Osteoblast (primary cell): ENCODE measurements at regions not wholly inside any gene's neighbourhood (a gene's known extent, or its start where the extent isn't known, plus 50 kb on each side); places are given as distances from the start of the nearest gene placed in this dataset.

Experiments used
- DNase-seq: peaks from one replicate; pipeline ENCODE4 v3.0.0; 2011; ENCODE audit warnings: low spot score, mixed read lengths; ENCODE audit not compliant: insufficient read length; ENCODE audit errors: missing footprints
- H2AFZ ChIP-seq: 2 replicates; pipeline ENCODE4 v1.6.0; 2011; ENCODE audit warnings: mild to moderate bottlenecking, low read length
- H3K27ac ChIP-seq: 2 replicates; pipeline ENCODE4 v1.5.1; 2011; ENCODE audit warnings: mild to moderate bottlenecking, low read depth, low read length, moderate library complexity
- H3K27me3 ChIP-seq: 2 replicates; pipeline ENCODE4 v1.6.0; 2012; ENCODE audit warnings: mild to moderate bottlenecking, control low read depth, inconsistent platforms, low read length, moderate library complexity; ENCODE audit not compliant: insufficient read depth
- H3K36me3 ChIP-seq: 2 replicates; pipeline ENCODE4 v1.5.1; 2011; ENCODE audit warnings: mild to moderate bottlenecking, low read length, control low read depth, moderate library complexity; ENCODE audit not compliant: insufficient read depth
- H3K4me1 ChIP-seq: 2 replicates; pipeline ENCODE4 v1.5.1; 2011; ENCODE audit warnings: mild to moderate bottlenecking, low read length, control low read depth, moderate library complexity; ENCODE audit not compliant: insufficient read depth
- H3K4me2 ChIP-seq: 2 replicates; pipeline ENCODE4 v1.6.0; 2011; ENCODE audit warnings: mild to moderate bottlenecking, low read length; ENCODE audit not compliant: insufficient read depth
- H3K4me3 ChIP-seq: fragments of 200-600 bp; sonication (generic); 3 replicates; pipeline ENCODE4 v1.5.1; 2012; ENCODE audit warnings: mild to moderate bottlenecking, low read length, inconsistent platforms; ENCODE audit not compliant: insufficient read depth
- H3K79me2 ChIP-seq: 2 replicates; pipeline ENCODE4 v1.6.0; 2012; ENCODE audit warnings: mild to moderate bottlenecking, low read length, control low read depth, inconsistent platforms; ENCODE audit not compliant: insufficient read depth
- H3K9me3 ChIP-seq: 2 replicates; pipeline ENCODE4 v1.5.1; 2011; ENCODE audit warnings: low read depth, low read length, control low read depth
- H4K20me1 ChIP-seq: 2 replicates; pipeline ENCODE4 v1.6.0; 2012; ENCODE audit warnings: mild to moderate bottlenecking, low read length, control low read depth; ENCODE audit not compliant: insufficient read depth
- TF ChIP-seq, protein P1 (sequence below): IDR thresholded peaks from 2 replicates; pipeline ENCODE4 v1.5.1; 2011; ENCODE audit warnings: mild to moderate bottlenecking, low read depth, low read length, moderate library complexity; ENCODE audit errors: extremely low read depth

DNA sequence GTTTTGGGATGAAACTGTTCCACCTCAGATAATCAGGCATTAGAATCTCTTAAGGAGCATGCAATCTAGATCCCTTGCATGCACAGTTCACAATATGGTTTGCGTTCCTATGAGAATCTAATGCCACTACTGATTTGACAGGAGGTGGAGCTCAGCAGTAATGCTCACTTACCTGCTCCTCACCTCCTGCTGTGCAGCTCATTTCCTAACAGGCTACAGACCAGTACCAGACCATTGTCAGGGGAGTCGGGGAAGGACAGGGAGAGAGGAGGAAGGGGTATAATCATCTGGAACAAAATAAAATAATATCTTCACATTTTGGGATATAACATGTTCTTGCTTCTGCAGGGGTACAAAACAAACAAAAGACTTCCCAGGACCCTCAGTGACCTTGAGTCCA is 532.0 kb upstream of the FSHR start:
- no peak for DNase-seq

GRCh38 chr2:49677227-49677626 is 522.9 kb upstream of the FSHR start:
- Histone ChIP-seq H3K27me3 (no peaks in the 10 kb centered on the region), H3K27ac (no peak overlapping the region), H3K79me2 (no peaks in the 10 kb centered on the region), H3K4me2 (no peak overlapping the region), H4K20me1 (no peaks in the 10 kb centered on the region), H3K36me3 (no peaks in the 10 kb centered on the region), H3K4me3 (no peak overlapping the region), H2AFZ (no peak overlapping the region), H3K4me1 (no peaks in the 10 kb centered on the region), H3K9me3 (peaks cover 2% of the 10 kb centered on the region)
- TF ChIP-seq, protein P1, sequence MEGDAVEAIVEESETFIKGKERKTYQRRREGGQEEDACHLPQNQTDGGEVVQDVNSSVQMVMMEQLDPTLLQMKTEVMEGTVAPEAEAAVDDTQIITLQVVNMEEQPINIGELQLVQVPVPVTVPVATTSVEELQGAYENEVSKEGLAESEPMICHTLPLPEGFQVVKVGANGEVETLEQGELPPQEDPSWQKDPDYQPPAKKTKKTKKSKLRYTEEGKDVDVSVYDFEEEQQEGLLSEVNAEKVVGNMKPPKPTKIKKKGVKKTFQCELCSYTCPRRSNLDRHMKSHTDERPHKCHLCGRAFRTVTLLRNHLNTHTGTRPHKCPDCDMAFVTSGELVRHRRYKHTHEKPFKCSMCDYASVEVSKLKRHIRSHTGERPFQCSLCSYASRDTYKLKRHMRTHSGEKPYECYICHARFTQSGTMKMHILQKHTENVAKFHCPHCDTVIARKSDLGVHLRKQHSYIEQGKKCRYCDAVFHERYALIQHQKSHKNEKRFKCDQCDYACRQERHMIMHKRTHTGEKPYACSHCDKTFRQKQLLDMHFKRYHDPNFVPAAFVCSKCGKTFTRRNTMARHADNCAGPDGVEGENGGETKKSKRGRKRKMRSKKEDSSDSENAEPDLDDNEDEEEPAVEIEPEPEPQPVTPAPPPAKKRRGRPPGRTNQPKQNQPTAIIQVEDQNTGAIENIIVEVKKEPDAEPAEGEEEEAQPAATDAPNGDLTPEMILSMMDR: no peak
- no peak for DNase-seq

More for the DNA sequence above, 532.0 kb upstream of the FSHR start:
- H3K27ac ChIP-seq: no peak overlapping the region
- H2AFZ ChIP-seq: no peak overlapping the region
- H3K9me3 ChIP-seq: no peaks in the 10 kb centered on the region
- H3K79me2 ChIP-seq: no peaks in the 10 kb centered on the region
- no peaks in the 10 kb centered on the region for H3K27me3 ChIP-seq
- no peak overlapping the region for H3K4me2 ChIP-seq
- no peak overlapping the region for H3K4me3 ChIP-seq
- no peaks in the 10 kb centered on the region for H3K4me1 ChIP-seq
- no peaks in the 10 kb centered on the region for H3K36me3 ChIP-seq
- no peaks in the 10 kb centered on the region for H4K20me1 ChIP-seq
- TF ChIP-seq, protein P1: no peak

DNA sequence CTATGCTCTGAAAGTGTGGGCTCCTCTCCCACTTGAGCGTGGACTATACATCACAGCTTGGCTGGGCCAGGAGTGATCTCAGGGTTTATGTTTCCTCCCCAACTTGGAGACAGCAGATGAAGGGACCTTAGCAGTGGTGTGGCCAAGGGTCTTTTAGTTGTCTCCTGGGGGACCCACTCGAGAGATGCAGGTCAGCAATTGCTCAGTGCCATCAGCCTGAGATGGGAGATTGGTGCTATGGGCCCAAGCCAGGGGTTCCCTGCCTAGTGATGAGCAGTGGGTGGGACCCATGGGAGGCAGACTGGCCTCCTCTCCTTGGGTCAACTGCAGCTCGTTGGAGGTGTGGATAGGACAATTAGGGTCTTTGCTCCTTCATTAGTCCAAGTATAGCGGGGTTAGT is 510.5 kb upstream of the FSHR start:
- Histone ChIP-seq H3K36me3 (no peaks in the 10 kb centered on the region), H4K20me1 (no peaks in the 10 kb centered on the region), H3K9me3 (no peaks in the 10 kb centered on the region), H3K27ac (no peak overlapping the region), H3K4me1 (no peaks in the 10 kb centered on the region), H2AFZ (no peak overlapping the region), H3K4me3 (no peak overlapping the region), H3K27me3 (no peaks in the 10 kb centered on the region), H3K4me2 (no peak overlapping the region), H3K79me2 (no peaks in the 10 kb centered on the region)
- TF ChIP-seq, protein P1: no peak
- DNase-seq: no peak

- no peak overlapping the region for H3K27ac ChIP-seq
Measured at GRCh38 chr2:49661809-49662208, 507.5 kb upstream of the FSHR start.

More at GRCh38 chr2:49661809-49662208, 507.5 kb upstream of the FSHR start:
- Histone ChIP-seq H3K36me3 (no peaks in the 10 kb centered on the region), H2AFZ (no peak overlapping the region), H3K4me2 (no peak overlapping the region), H3K4me3 (no peak overlapping the region), H3K9me3 (no peaks in the 10 kb centered on the region), H3K4me1 (no peaks in the 10 kb centered on the region), H3K27me3 (no peaks in the 10 kb centered on the region), H4K20me1 (no peaks in the 10 kb centered on the region), H3K79me2 (no peaks in the 10 kb centered on the region)
- TF ChIP-seq, protein P1: no peak
- no peak for DNase-seq
